Activated CD8-positive, alpha-beta T cell treated with anti-CD3 and anti-CD28 coated beads for 36 hours (primary cell): ENCODE measurements at regions not wholly inside any gene's neighbourhood (a gene's known extent, or its start where the extent isn't known, plus 50 kb on each side); places are given as distances from the start of the nearest gene placed in this dataset.

Experiments used
- ATAC-seq: fragments of 200-7000 bp; cut with Tn5 transposase; one replicate; pipeline ENCODE4 v1.10.0; 2021; ENCODE audit warnings: mild to moderate bottlenecking, moderate library complexity
- CTCF ChIA-PET: fragments of 350-600 bp; sonication (Branson Sonifier 250); formaldehyde crosslinking; loops from one replicate; lab custom pipeline; 2021; ENCODE audit warnings: antibody characterized with exemption; lab: Charles Lee
- POLR2A ChIA-PET: fragments of 350-600 bp; sonication (Branson Sonifier 250); formaldehyde crosslinking; loops from one replicate; lab custom pipeline; 2021; ENCODE audit warnings: antibody characterized with exemption; lab: Charles Lee
- DNase-seq: peaks from one replicate; pipeline ENCODE4 v3.0.0-alpha.2; 2020
- H3K27ac Mint-ChIP-seq: one replicate; pipeline ENCODE4 v1.8.0; 2021; ENCODE audit warnings: mild to moderate bottlenecking, mixed read lengths
- H3K27me3 Mint-ChIP-seq: one replicate; pipeline ENCODE4 v1.8.0; 2021; ENCODE audit warnings: mixed read lengths
- H3K36me3 Mint-ChIP-seq: one replicate; pipeline ENCODE4 v1.8.0; 2021; ENCODE audit warnings: low read depth, mixed read lengths
- H3K4me1 Mint-ChIP-seq: one replicate; pipeline ENCODE4 v1.8.0; 2021; ENCODE audit warnings: low read depth, mixed read lengths
- H3K4me3 Mint-ChIP-seq: one replicate; pipeline ENCODE4 v1.8.0; 2021; ENCODE audit warnings: mild to moderate bottlenecking, moderate library complexity, mixed read lengths
- H3K9me3 Mint-ChIP-seq: one replicate; pipeline ENCODE4 v1.8.0; 2021; ENCODE audit warnings: mixed read lengths
- intact Hi-C: fragments of 100-400 bp; cut with micrococcal nuclease; formaldehyde crosslinking; loops from one replicate; pipeline ENCODE4 v1.10.0; 2022
- TF ChIP-seq, protein P1 (sequence below): fragments of 200-600 bp; IDR thresholded peaks from one replicate; pipeline ENCODE4 v1.8.0; 2022; ENCODE audit warnings: antibody characterized with exemption, mild to moderate bottlenecking

DNA sequence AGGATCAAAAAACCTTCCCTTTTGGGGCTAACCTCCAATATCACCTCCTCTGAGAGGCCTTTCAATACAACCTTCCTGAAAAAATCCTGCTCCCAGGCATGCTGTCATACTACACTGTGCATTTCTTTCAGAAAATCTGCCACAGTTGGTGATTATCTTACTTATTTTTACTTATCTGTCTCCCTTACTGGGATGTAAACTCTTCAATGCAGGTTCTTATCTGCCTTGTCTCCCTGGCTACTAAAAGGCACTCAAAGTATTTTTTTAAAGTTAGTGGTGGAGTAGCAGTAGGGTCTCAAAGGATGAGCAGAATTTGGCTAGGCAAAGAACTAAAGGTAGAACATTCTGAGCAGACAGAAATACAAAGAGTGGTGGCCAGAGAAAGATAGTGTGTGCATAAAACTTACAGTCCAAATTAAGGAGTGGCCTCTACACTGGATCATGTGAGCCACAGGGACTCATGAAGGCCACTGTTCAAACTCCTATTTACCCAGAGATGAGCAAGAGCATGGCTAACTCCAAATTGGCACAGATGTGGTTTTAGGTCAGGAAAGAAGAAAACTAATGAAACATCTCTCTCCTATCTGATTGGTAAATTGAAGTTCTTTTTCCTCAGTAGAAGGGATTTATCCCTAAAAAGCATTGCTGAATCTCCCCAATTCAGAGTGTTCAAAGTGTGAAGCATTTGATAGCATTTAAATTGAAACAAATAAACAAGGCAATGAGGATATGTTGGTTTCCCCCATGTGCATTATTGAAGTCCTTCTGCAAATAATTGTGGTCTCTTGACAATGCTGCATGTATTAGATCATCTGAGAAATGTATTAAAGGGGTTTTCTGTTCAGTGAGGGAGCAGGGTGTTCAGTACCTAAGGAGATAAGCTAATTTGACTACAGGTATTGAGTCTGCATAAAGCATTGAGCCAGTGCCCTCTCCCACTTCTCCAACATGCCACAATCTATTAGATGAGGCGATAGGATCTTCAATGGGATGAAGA, 285.5 kb downstream of the MREG start:
- ATAC-seq (no peak), DNase-seq (no peak)
- Mint-ChIP-seq H3K9me3 (no peaks in the 10 kb centered on the region), H3K4me3 (no peak overlapping the region), H3K36me3 (no peaks in the 10 kb centered on the region), H3K4me1 (peaks cover 6% of the 10 kb centered on the region), H3K27me3 (peaks cover 9% of the 10 kb centered on the region), H3K27ac (no peak overlapping the region)
- intact Hi-C loops, result no loop called here
- TF ChIP-seq, protein P1, sequence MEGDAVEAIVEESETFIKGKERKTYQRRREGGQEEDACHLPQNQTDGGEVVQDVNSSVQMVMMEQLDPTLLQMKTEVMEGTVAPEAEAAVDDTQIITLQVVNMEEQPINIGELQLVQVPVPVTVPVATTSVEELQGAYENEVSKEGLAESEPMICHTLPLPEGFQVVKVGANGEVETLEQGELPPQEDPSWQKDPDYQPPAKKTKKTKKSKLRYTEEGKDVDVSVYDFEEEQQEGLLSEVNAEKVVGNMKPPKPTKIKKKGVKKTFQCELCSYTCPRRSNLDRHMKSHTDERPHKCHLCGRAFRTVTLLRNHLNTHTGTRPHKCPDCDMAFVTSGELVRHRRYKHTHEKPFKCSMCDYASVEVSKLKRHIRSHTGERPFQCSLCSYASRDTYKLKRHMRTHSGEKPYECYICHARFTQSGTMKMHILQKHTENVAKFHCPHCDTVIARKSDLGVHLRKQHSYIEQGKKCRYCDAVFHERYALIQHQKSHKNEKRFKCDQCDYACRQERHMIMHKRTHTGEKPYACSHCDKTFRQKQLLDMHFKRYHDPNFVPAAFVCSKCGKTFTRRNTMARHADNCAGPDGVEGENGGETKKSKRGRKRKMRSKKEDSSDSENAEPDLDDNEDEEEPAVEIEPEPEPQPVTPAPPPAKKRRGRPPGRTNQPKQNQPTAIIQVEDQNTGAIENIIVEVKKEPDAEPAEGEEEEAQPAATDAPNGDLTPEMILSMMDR, result no peak
- CTCF ChIA-PET, result interaction anchor here (1.3 kb wide), 1 partner anchor 203 kb away, joined by 5 read pairs; no protein-coding TSS in a partner anchor
- POLR2A ChIA-PET, result no interaction called here

GRCh38 chr2:215726070-215726469, 287.3 kb downstream of the MREG start:
- DNase-seq (no peak), ATAC-seq (no peak)
- POLR2A ChIA-PET, result interaction anchor here (1.0 kb wide), 1 partner anchor 46 kb away, joined by 4 read pairs; no protein-coding TSS in a partner anchor
- Mint-ChIP-seq H3K4me3 (no peak overlapping the region), H3K27me3 (peaks cover 9% of the 10 kb centered on the region), H3K4me1 (peaks cover 6% of the 10 kb centered on the region), H3K36me3 (no peaks in the 10 kb centered on the region), H3K27ac (no peak overlapping the region), H3K9me3 (no peaks in the 10 kb centered on the region)
- CTCF ChIA-PET, result no interaction called here
- intact Hi-C loops, result no loop called here
- TF ChIP-seq, protein P1, result no peak

DNA sequence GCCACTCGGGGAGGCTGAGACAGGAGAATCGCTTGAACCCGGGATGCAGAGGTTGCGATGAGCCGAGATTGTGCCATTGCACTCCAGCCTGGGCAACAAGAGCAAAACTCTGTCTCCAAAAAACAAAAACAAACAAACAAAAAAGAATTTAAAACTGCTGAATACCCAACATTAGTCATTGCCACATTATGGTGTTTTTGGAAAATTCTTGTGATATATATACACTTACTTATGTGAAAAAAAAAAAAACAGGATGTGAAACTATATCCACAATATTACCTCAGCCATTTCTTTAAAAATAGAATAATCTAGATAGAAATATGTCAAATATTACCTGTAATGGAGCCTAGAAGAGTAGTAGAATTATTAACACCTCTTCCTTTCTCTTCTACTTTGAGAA, 288.3 kb upstream of the FN1 start:
- ChIA-PET CTCF (no interaction called here), POLR2A (no interaction called here)
- Mint-ChIP-seq H3K27me3 (peaks cover 7% of the 10 kb centered on the region), H3K36me3 (no peaks in the 10 kb centered on the region), H3K27ac (no peak overlapping the region), H3K9me3 (no peaks in the 10 kb centered on the region), H3K4me3 (no peak overlapping the region), H3K4me1 (peaks cover 6% of the 10 kb centered on the region)
- ATAC-seq (no peak), DNase-seq (no peak)
- TF ChIP-seq, protein P1, result no peak
- intact Hi-C loops, result no loop called here

- Mint-ChIP-seq H3K27ac (no peak overlapping the region), H3K9me3 (no peaks in the 10 kb centered on the region), H3K4me3 (no peak overlapping the region), H3K27me3 (peaks cover 7% of the 10 kb centered on the region), H3K4me1 (peaks cover 6% of the 10 kb centered on the region), H3K36me3 (no peaks in the 10 kb centered on the region)
- no peak for ATAC-seq
- intact Hi-C loops, result no loop called here
- POLR2A ChIA-PET, result no interaction called here
- no peak for DNase-seq
- TF ChIP-seq, protein P1, result no peak
- CTCF ChIA-PET, result no interaction called here
Measured at GRCh38 chr2:215723631-215724011, 287.8 kb upstream of the FN1 start.

DNA sequence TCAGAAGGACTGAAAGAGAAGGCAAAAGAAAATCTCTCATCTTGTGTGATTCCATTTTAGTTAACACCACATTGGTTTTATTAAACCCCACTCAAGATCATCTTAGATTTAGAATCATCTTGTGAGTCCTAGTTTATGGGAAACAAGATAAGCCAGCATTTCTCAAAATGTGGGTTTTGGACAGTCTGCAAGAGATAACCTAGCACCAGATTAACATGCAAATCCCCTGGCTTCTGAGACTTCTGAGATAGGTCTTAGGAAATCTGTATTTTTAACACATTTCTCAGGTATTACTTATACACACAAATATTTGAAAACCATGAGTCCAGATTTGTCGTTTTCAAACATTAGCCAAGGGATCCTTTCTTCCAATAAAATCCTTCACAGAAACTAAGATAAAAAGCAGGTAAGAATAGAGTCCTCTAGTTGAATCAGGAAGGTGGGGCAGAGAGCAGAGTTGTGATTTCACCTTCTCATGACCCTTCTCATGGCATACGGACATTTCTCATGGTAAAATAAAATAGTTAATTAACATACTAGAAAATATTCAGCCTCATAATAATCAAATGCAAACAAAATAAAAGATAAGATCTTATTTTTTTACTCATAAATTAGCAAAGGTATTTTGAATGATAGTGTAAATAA, 287.2 kb upstream of the FN1 start:
- Mint-ChIP-seq H3K9me3 (no peaks in the 10 kb centered on the region), H3K27me3 (peaks cover 7% of the 10 kb centered on the region), H3K36me3 (no peaks in the 10 kb centered on the region), H3K4me3 (no peak overlapping the region), H3K4me1 (peaks cover under 1% of the 10 kb centered on the region), H3K27ac (no peak overlapping the region)
- TF ChIP-seq, protein P1, result no peak
- ChIA-PET POLR2A (no interaction called here), CTCF (no interaction called here)
- intact Hi-C loops, result no loop called here
- DNase-seq (no peak), ATAC-seq (no peak)
